GM19025 (cell line): ENCODE measurements at regions not wholly inside any gene's neighbourhood (a gene's known extent, or its start where the extent isn't known, plus 50 kb on each side); places are given as distances from the start of the nearest gene placed in this dataset.
"Not testable (repeated sequence)": the region's sequence is repeated elsewhere in the genome, so short reads cannot be mapped to it uniquely, and the experiment has no call there.

Source experiments
- ATAC-seq: cut with Tn5 transposase; IDR thresholded peaks from one replicate; pipeline ENCODE4 v1.9.1; 2021; ENCODE audit warnings: mild to moderate bottlenecking, low read depth, moderate library complexity; ENCODE audit not compliant: unreplicated experiment

DNA sequence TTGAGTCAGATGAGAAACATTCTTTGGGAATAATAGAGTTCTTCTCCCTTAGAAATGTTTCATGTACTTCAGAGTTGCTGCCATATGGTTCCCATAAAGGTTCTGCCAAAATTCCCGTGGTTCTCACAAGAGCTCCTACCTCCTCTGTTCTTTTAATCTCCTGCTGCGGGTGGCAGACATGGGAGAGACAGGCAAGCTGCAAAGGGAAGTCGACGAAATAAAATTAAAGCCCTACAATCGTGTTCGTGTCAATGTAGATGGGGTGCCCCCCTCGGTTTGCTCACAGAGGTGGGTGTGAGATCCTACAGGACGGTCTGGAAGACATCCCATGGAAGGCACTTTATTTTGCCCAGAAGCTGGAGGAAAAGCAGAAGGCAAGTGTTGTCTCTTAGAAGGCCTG, 276.0 kb downstream of the RWDD3 start:
- no peak for ATAC-seq

DNA sequence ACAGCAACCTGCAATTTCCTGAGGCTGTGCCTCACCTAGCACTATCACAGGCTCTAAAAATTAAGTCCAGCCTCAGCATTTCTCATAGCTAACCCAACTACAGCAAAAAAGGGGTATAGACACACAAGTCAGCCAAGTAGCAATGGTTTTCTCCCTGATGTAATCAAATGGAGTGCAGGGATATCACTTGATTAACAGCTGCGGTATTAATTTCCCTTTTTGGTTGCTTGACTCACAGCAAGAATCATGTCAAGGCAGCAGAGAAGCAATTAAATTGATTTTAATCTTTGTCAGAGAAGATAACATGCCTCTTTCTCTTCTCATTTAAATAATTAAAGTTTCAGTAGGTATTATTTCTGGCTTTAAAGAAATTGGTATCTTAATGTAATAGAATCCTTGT, 278.9 kb downstream of the RWDD3 start:
- no peak for ATAC-seq

DNA sequence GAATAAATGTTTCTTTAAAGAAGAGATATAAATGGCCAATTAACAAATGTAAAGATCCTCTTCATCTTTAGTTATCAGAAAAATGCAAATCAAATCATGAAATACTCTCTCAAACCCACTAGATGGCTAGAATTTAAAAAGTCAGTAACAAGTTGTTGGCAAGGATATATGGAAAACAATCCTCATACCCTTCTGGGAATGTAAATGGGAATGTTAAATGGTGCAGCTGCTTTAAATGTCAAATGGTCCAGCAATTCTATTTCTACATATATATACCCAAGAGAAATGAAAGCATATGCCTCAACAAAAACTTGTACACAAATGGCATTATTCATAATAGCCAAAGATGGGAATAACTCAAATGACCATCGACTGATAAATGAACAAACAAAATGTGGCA, 283.5 kb downstream of the RWDD3 start:
- ATAC-seq: no peak

DNA sequence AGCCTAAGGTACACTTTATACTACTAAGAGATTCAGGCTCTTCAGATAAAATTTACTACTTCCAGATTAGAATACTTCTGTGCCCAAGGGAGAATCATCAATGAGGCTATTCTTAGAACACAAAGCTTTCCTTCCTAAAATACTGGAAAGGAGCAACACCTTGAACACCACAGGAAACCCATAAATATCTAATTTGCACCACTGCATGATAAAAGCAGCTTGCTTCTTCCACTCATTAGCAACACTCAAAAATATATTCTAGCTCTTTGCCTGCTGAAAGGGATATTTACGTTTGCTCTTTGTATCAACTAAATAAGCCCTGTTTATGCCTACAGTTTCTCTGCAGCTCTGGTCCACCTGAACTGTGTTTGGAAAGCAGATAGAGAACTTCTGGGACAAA, 284.3 kb downstream of the RWDD3 start:
- ATAC-seq: no peak

DNA sequence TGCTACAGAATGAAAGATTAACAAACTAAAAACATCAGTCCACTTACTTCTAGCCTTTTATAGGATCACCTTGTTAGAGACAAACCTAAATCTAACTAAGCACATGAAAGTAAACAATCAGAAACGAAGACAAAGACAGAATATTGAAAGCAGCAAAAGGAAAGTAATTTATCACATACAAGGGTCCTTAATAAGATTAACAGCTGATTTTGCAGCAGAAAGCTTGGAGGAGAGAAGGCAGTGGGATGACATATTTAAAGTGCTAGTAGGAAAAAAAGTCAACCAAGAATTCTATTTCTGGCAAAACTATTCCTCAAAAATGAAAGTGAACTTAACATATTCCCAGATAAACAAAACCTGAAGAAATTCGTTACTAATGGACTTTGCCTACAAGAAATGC, 286.4 kb downstream of the RWDD3 start:
- ATAC-seq: no peak

DNA sequence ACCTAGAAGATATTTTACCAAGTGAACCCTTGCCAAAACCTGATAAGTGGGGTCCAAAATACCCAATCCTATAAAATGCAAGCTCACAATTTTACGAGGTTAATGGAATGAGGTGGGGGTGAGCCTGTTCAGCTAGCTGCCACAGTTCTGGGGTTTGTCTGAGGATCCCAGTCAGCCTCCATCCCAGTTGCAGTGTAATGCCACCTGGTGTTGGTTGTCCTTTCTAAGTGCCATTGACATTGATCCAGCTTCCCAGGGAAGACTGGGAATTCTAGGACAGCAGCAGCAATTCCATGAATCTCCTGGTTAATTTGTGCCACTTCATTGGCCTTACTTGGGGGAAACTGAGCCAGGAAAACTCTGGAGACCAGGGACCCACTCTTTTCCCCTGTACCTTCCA, 298.3 kb downstream of the RWDD3 start:
- ATAC-seq: no peak

DNA sequence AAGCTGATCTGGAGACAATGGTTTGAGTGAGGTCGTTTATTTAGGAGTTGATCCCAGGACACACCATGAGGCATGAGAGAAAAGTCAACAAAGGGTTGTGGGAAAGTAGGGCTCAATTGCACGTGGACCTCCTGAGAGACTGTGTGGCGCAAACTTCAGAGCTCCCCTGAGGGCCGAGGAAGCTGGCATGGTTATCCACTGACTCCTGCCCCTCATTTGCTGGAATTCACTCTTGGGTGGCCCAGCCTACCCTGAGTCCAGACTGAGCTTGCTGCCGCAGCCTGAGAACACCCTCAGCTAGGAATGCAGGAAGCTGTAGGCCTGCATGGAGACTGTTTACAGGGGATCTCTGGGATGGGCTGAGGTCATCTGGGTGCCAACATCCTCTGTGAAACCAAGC, 301.0 kb downstream of the RWDD3 start:
- ATAC-seq: no peak

DNA sequence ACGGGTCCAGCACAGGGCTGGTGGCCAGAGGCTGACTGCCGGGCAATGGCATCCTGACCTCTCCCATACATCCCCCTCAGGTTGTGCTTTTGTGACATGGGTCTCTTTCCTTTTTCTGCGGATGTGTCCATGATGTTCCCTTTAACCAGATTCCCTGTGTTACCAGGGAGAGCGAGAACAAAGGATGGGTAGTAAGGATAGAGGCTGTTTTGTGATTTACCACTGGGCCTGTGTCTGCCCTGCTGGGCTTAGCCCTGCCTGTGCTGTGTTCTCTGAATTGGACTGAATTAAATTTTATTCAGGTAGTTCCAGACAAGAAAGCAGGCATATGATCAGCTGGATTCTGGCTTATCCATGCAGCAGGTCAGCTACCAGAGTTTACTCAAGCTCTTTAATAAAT, 301.6 kb downstream of the RWDD3 start:
- no peak for ATAC-seq

DNA sequence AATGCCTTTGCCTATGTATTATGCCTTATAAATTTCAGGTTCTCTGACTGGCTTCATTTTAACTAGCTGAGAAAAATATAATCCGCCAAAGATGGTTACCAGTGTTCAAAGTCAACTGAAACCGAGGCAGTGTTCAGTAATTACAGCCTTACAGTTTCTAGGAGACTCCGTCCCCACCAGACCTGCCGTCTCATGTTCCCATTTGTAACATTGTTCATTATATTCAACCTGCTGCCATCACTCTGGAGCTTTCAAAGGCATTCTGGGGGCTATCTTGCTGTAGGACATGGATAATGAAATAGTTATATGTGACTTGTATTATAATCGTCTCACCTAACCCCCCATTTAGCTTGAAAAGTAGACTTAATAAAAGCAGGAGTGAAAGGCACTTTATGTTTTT, 302.5 kb downstream of the RWDD3 start:
- no peak for ATAC-seq

DNA sequence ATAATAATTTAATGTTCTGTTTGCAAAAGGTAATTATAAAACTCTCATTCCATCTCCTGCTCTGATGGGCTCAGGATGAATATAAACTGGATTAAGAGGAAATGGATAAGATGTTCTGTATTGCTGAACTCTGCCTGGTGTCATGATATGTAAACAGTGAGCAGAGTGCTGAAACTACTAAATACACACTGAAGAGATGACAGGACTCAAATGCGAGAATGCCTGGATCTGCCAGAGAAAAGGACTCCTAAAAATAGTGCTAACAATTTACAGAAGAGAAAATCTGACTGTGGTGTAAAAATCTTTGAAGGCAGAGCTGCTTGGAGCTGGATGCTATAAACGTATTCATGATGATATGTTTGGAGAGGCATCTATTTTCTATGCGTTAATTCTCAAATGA, 303.2 kb downstream of the RWDD3 start:
- ATAC-seq: no peak

DNA sequence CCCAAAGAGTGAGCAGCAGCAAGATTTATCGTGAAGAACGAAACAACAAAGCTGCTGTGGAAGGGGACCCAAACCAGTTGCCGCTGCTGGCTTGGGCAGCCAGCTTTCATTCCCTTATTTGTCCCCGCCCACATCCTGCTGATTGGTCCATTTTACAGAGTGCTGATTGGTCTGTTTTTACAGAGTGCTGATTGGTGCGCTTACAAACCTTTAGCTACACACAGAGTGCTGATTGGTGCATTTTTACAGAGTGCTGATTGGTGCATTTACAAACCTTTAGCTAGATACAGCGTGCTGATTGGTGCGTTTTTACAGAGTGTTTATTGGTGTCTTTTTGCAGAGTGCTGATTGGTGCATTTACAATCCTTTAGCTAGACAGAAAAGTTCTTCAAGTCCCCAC, 304.2 kb downstream of the RWDD3 start:
- ATAC-seq: not testable (repeated sequence)

DNA sequence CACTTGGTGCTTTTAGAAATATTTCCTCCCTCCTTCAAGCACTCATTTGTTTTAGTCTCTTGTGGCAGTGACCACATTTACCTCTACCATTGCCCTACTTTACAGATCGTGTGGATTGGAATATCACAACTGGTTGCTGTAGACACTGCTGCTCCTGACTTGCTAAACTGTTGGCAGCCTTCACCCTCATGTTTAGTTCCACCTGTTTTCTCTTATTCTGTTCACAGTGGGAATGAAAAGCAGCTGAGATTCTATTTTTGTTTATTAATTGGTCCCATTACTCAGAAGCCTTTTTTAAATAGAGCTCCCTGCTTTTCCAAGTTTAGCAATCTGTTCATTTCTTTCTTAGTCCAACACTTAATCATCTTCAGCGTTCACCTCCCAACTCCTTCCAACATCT, 308.9 kb downstream of the RWDD3 start:
- ATAC-seq: no peak

DNA sequence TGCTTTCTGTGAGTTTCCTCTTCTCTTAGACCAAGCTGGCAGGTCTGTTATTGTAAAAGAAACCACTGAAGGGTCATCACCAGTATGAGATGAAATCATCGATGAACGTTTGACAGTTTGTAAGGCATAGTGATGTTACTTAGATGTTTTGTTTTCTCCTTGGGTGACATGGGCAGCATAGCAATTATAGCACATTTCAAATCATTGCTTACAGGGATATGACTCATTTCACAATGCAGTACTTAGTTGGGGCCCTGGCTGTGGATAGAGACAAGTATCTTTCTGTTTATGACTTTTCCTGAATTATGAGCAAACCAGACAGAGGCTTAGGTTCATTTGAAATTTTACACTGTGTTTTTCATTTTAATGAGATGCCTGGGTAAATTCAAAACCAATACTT, 313.0 kb downstream of the RWDD3 start:
- ATAC-seq: no peak

DNA sequence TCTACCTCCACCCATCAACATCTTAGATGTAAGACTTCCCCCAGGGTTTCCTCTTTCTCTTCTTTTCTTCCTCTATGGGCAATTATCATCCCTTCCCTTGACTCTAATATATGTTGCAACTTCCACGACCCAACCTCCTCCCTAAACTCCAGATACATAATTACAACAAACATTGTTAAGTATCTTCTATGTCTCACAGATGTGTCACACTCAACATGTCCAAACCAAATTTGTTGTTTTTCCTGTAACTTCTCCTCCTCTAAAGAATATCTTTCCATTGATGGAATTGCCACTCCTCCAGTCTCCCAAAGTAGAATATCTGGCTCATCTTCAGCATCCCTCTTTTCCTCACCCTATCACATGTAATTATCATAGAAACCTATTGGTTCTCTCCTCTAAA, 314.2 kb downstream of the RWDD3 start:
- ATAC-seq: no peak

DNA sequence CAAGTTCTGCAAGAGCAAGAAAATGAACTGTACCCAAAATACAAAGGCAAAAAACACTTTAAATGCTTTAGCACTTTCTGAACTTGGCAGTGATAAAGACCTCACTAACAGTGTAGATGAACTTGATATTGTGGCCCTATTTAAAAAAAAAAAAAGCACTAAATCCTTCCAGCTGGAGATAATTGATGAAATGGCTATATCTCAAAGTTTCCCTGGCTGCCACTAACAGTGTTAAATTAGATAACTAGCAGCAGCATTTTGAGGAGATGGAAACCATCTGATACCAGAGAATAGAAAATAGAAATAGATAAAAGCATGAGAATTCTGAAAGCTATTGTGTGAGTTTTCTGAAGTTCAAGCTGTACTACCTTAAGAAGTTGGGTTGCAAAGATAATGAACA, 317.2 kb downstream of the RWDD3 start:
- no peak for ATAC-seq

DNA sequence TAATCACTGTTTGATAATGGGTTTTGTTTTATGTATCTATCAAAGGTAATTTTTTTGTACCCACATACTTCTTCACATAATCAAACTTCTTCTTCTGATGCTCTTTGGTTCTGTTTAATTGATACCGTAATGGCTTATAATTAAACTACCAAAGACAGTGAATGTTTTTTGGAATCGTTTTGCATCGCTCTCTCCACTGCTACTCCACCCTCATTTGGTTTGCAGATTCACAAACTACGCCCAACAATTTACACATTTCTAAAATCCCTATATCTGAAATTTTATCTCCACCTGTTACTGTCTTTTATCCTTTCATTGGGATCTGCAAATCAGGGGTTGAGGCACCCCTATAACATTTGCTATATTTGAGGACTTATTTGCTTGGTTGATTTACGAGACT, 319.6 kb downstream of the RWDD3 start:
- ATAC-seq: no peak

DNA sequence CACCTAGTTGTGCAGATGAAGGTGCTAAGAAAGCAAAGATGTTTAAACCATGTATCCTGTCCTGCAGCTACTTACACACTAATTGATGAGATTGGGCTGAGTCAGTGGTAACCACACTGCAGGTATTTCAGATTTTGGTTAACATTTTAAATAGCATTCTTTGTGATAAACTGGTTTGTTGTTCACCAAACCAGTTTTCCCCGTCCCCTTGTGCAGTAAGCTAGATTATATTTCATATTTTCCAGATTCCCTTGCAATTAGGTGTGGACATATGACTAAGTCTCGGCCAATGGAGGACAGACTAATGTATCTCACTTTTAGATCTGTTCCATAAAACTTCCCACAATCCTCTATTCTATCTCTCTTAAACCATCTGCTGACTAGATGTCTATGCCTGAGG, 320.4 kb downstream of the RWDD3 start:
- ATAC-seq: no peak

DNA sequence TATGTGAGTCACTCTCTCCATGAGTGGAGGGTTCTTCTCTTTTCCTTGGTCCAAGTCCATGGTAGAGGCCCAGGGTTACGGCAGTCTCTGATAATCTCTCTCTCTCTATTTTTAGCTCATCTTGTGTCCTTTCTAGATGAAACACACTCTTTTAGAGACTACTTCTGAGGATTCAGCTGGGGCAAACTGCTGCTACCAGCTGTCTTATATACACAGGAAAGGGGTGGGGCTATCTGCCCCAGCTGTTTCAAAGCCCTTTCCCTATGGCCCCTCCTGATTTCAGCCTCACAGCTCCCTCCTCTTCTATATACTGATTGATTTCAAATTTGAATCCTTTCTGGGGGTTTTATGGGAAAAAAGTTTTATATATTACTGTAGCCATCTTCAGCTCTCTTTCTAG, 324.8 kb downstream of the RWDD3 start:
- ATAC-seq: no peak

DNA sequence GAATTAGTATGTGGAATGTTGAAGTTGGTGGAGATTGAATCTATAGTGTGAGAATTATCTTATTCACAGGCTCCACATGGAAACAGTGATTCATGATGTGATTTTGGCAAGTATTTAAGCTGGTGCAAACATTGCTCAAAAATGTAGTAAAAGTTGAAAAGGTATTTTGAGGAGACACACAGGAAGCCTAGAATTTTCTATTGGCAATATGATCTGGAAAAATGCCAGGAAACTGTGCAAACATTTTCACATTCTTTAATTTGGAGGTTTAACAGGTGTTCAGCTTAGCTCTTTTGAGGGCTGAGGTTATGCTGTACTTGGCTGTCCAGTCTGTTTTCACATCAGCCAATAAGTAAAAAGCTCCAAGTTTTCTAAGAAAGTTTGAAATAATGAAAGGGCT, 327.3 kb downstream of the RWDD3 start:
- no peak for ATAC-seq

DNA sequence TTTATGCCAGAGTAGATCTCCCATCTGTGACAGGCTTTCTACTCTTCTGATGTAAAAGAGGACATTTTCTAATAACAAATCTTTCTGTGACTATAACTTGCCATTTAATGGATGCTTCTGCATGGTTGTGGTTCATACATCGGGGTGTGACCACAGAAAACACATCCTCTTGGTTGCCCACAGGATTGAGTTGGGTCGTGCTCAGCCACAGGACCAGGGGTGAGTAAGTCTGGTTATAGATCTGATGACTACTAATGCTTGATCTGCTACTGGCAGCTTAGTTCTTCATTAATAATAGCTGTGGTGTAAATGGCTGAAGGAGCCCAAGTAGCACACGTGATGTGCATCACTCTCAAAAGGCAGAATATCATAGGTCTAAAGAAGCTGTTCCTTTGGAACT, 328.2 kb downstream of the RWDD3 start:
- no peak for ATAC-seq

DNA sequence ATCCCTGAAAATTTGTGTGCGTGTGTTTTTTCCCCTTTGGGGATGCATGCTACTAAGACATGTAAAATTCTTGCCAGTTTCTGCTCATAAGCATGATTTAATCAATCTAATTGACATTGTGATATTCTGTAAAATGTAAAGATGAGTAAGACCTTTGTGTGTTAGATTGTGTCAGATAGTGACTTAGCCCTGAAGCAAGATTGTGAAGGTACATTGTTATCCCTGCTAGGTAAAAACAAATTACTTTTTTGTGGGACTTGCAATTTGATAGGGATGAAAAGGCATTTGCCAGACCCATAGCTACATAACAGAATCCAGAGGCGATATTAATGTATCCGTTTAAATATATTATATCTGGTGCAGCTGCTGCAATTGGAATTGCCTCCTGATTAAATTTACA, 338.0 kb downstream of the RWDD3 start:
- ATAC-seq: no peak

DNA sequence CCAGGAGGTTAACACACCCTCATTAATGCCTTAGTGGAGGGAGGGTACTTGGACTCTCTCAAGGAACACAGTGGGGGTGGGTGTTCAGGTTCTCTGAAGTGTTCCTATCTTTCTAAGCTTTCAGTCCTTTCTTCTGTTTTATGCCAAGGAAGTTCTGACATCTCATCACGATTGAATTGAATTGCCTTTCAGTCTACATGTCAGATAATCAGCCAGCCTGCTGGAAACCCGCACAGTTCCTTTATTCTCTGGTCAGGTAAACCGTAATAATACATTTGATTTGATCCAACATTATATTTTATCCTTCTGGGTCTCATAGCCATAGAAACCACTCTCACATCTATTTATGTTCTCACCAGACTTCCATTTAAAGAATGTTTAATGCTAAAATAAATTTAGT, 339.0 kb downstream of the RWDD3 start:
- ATAC-seq: no peak

DNA sequence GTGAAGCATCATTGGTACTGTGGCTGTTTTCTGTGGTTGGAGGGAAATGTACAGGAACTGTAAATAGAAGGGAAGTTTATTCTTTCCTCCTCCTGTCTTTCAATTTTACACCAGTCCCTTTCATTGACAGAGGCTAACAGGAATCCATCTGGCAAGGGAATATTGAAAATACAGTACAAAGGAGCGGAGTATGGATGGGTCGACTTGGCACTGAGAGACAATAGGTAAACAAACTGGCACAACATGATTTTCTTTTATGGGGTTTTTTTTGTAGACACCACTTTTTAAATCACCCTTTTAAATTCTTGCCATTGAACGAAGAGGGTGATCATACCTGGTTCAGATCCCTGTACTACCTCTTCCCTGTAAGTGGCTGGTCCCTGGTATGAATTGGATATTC, 341.3 kb downstream of the RWDD3 start:
- ATAC-seq: no peak

DNA sequence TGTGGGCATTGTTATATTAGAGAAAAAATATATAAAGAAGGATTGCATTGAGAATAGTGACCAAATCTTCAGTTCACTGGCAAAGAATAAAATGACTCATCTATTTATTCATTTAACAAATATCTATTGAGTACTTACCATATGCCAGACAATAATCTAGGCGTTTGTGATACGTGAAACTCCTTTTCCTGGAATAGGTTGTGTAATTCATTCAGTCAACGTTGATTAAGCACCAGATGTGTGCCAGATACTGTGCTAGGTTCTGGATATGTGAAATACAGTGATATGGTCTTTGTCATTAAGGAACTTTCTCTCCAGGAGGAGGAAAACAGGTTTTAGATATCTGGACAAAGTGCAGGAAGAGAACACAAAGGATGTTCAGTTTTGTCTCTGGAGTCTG, 344.5 kb downstream of the RWDD3 start:
- ATAC-seq: no peak
